ENCODE measurements at regions not wholly inside any gene's neighbourhood (a gene's known extent, or its start where the extent isn't known, plus 50 kb on each side); places are given as distances from the start of the nearest gene placed in this dataset.
A peak's percentile ranks its signal among the peaks of the same experiment; 100 is the strongest.

DNA sequence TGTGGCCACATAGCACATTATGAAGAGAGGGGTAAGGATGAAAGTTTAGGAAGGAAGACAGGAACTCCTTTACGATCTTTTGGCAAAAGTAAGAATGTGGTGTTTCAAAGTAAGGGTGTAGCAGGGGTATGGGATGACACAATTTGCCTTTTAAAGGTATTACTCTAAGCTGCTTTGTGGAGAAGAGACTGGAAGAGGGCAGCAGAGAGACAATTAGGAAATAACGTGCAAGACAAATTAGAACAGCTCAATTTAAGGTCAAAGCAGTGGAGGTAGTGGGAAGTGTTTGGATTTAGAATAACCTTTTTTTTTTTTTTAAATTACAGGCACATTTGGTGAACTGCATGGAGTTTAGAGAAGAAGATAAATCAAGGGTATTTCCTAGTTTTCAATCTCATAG lies 342.6 kb downstream of the NOVA1 start:
- TF ChIP-seq, protein P1, sequence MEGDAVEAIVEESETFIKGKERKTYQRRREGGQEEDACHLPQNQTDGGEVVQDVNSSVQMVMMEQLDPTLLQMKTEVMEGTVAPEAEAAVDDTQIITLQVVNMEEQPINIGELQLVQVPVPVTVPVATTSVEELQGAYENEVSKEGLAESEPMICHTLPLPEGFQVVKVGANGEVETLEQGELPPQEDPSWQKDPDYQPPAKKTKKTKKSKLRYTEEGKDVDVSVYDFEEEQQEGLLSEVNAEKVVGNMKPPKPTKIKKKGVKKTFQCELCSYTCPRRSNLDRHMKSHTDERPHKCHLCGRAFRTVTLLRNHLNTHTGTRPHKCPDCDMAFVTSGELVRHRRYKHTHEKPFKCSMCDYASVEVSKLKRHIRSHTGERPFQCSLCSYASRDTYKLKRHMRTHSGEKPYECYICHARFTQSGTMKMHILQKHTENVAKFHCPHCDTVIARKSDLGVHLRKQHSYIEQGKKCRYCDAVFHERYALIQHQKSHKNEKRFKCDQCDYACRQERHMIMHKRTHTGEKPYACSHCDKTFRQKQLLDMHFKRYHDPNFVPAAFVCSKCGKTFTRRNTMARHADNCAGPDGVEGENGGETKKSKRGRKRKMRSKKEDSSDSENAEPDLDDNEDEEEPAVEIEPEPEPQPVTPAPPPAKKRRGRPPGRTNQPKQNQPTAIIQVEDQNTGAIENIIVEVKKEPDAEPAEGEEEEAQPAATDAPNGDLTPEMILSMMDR (IDR thresholded peaks at IDR 0.05; ENCODE audit: insufficient read depth, low read depth, low read length): peak; percentile 42
- DNase-seq (ENCODE audit: low read depth): peak; percentile 37

DNA sequence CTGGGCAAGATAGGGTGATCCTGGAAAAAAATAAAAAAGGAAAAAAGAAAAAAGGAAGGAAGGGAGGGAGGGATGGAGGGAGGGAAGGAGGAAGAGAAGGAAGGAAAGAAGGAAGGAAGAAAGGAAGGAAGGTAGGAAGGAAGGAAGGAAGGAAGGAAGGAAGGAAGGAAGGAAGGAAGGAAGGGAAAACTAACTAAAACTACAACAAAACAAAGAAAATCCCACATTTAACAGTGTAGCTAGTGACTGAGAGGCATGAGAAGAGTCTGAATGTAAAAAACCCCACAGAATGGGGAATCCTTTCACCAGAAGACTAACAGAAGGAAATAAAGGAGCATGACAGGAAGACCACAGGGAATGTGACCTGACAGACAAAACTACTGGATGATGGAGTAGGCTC lies 345.7 kb downstream of the NOVA1 start:
- TF ChIP-seq, protein P1 (IDR thresholded peaks at IDR 0.05; ENCODE audit: insufficient read depth, low read depth, low read length): no peak
- no peak overlapping the region for H3K4me3 ChIP-seq (ENCODE audit: low read depth, low read length)
- no peak for DNase-seq (ENCODE audit: low read depth)

More for the DNA sequence above, 342.6 kb downstream of the NOVA1 start:
- no peak overlapping the region for H3K4me3 ChIP-seq (ENCODE audit: low read depth, low read length)

DNA sequence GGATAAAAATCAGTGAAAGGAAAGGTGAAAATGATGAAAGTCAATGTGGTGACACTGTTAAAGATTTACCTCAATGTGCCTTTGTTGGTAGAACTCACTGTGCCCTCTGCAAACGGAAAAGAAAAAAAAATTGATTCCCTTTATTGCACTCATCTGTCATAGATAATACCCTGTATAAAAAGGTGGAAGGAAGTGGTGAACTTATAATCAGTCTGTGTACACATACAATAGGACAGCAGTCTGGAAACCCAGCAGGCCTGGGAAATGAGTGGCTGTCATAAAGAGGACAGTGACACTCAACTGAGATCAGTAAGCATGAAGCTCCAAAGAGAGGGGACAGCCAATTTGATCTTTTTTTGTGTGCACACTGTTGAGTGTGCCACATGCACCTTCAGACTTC lies 364.7 kb downstream of the NOVA1 start:
- no peak for DNase-seq (ENCODE audit: low read depth)
- TF ChIP-seq, protein P1 (IDR thresholded peaks at IDR 0.05; ENCODE audit: insufficient read depth, low read depth, low read length): no peak
- H3K4me3 ChIP-seq (ENCODE audit: low read depth, low read length): no peak overlapping the region

DNA sequence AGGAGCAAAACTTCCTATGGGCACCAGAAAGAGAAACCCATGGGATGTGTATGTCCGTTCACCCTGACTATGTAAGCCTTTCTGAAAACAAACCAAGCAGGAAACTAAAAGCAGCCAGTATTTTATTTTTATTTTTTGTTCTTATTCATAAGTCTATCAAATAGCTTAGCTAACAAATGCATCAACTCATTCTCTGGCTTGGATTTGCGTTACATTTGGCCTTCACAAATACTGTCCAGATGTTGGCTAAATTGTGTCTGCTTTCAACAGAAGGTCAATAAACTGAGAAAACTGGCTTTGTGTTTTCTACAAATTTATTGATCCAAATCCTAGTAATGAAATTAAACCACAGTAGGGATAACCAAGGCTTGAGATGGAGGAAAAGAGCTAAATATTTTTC lies 379.0 kb downstream of the NOVA1 start:
- TF ChIP-seq, protein P1 (IDR thresholded peaks at IDR 0.05; ENCODE audit: insufficient read depth, low read depth, low read length): no peak
- H3K4me3 ChIP-seq (ENCODE audit: low read depth, low read length): no peak overlapping the region
- no peak for DNase-seq (ENCODE audit: low read depth)

DNA sequence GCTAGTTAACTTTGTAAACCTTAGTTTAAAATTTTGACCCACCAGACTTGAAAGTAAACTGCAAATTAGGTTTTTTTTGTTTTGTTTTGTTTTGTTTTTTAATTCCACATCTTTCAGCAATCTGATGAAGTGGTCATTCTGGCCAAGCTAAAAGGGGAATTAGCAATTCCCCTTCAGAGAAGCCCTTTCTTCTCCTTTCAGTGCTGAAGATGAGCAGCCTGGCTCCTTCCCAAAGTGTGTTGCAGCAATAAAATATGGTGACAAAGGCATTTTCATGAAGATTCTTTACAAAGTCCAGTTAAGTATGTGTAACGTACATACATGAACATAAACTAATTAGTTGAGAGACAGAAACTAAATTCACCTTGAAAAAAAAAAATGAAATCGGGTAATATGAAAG lies 380.1 kb downstream of the NOVA1 start:
- TF ChIP-seq, protein P1 (IDR thresholded peaks at IDR 0.05; ENCODE audit: insufficient read depth, low read depth, low read length): no peak
- no peak overlapping the region for H3K4me3 ChIP-seq (ENCODE audit: low read depth, low read length)
- DNase-seq (ENCODE audit: low read depth): no peak

DNA sequence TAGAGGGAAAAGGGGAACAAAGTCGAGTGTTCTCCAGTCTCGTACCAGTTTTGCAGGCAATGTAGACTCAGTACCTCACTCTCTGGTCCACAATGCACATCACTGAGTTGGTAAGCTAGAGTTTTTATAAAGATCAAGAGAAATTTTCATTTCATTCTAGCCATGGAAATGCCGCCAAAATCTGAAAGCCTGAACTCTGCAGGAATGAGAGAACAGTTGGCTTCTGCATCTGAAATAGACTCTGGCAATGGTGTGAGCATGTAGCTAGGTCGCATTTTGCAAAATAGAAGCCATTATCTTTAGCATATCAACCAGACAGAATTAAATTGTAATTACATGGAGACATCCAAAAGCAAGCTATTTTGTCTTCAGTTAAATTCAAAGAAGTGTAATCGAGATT lies 381.0 kb downstream of the NOVA1 start:
- TF ChIP-seq, protein P1 (IDR thresholded peaks at IDR 0.05; ENCODE audit: insufficient read depth, low read depth, low read length): no peak
- H3K4me3 ChIP-seq (ENCODE audit: low read depth, low read length): no peak overlapping the region
- DNase-seq (ENCODE audit: low read depth): no peak

DNA sequence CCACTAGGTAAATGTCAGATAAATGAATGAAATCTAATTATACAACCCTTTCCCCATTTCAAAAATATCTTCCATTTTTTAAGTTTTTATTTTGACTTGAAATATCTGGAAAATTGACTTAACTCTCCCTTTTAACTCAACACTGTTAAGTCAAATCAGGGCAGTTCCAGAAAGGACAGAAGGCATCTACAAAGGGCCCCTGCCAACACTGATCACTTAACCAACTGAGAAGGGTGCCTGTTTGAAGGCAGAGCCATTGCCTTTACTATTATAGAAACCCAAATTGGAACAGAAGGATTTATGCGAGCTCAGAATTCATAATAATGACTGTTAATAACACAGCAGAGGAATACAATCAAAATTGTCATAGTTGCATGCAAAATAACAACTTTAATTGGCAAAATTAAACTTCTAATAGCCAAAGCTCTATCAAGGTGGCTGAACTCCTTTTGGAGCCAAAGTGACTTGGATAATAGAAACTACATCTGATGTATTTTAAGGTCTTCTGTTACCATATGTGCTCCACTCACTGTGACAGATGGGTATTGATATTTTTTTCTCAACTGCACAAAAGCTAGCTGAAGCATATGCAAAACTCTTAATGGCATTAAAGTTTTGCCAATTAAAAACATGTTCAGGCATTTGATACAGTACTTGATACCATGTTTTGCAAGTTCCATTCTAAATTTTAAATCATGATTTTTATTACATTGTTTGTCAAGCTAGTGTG lies 383.8 kb downstream of the NOVA1 start:
- no peak for DNase-seq (ENCODE audit: low read depth)
- TF ChIP-seq, protein P1 (IDR thresholded peaks at IDR 0.05; ENCODE audit: insufficient read depth, low read depth, low read length): no peak
- no peak overlapping the region for H3K4me3 ChIP-seq (ENCODE audit: low read depth, low read length)
